ENCODE measurements at regions not wholly inside any gene's neighbourhood (a gene's known extent, or its start where the extent isn't known, plus 50 kb on each side); places are given as distances from the start of the nearest gene placed in this dataset.

- TF ChIP-seq ZNF274 (IDR thresholded peaks at IDR 0.05; ENCODE audit: low read depth, low read length) (no peak), YY1 (IDR thresholded peaks at IDR 0.05; ENCODE audit: insufficient read depth, insufficient read length) (no peak)
These were observed 94.9 kb downstream of the ADRB2 start for GRCh38 chr5:148921350-148921749.

All from NT2/D1 (cell line).